GM12878 (cell line): ENCODE measurements at regions not wholly inside any gene's neighbourhood (a gene's known extent, or its start where the extent isn't known, plus 50 kb on each side); places are given as distances from the start of the nearest gene placed in this dataset.

Experiments
- ATAC-seq: fragments of 200-7000 bp; cut with Tn5 transposase; 3 replicates; pipeline ENCODE4 v1.9.1; 2020; ENCODE audit warnings: mild to moderate bottlenecking, moderate library complexity
- BruUV-seq: library from RNA; stranded (reverse); fragments of 400-500 nt; replicated peaks from 2 replicates; lab custom pipeline; 2021; lab: Mats Ljungman, UMichigan
- CTCF ChIA-PET: fragments of 300-600 bp; sonication (Branson Sonifier 250); formaldehyde crosslinking; extraction: SDS; loops from one replicate; lab custom pipeline; 2021; ENCODE audit warnings: inconsistent platforms; lab: Yijun Ruan, JAX
- POLR2A ChIA-PET: fragments of 350-600 bp; formaldehyde crosslinking; extraction: SDS; loops from one replicate; lab custom pipeline; 2021; ENCODE audit warnings: inconsistent platforms; lab: Charles Lee
- RAD21 ChIA-PET: fragments of 300-600 bp; sonication (Branson Sonifier 250); formaldehyde crosslinking; loops from one replicate; lab custom pipeline; 2023; ENCODE audit warnings: antibody characterized with exemption; ENCODE audit not compliant: unreplicated experiment; lab: Charles Lee
- SMC1A ChIA-PET: fragments of 300-600 bp; sonication (Branson Sonifier 250); formaldehyde crosslinking; loops from one replicate; lab custom pipeline; 2023; ENCODE audit not compliant: unreplicated experiment, uncharacterized antibody; lab: Charles Lee
- DNase-seq: peaks from one replicate; pipeline ENCODE4 v3.0.0-alpha.2; 2011; ENCODE audit warnings: low read depth, low spot score
- FAIRE-seq: peaks from 3 replicates; lab custom pipeline; 2011; peaks lifted over from hg19 to GRCh38; lab: Jason Lieb, UNC
- H2AFZ ChIP-seq: 2 replicates; pipeline ENCODE4 v1.6.0; 2011; ENCODE audit warnings: low read depth, low read length, control low read depth; ENCODE audit not compliant: control insufficient read depth
- H3K27ac ChIP-seq: 2 replicates; pipeline ENCODE4 v1.5.1; 2011; ENCODE audit warnings: control low read depth; ENCODE audit not compliant: control insufficient read depth, insufficient read depth
- H3K27me3 ChIP-seq, 2 experiments: replicated peaks in 1 of 2; 2 replicates each; pipeline versions ENCODE4 v1.6.0 to v1.6.1; 2011; ENCODE audit warnings: low read length in 1 of 2; ENCODE audit not compliant: control insufficient read depth in 2 of 2, insufficient read depth in 2 of 2
- H3K36me3 ChIP-seq, 2 experiments: 2 replicates each; pipeline ENCODE4 v1.5.1; 2011; ENCODE audit warnings: low read length in 1 of 2; ENCODE audit not compliant: control insufficient read depth in 2 of 2, insufficient read depth in 2 of 2
- H3K4me1 ChIP-seq: 2 replicates; pipeline ENCODE4 v1.6.1; 2011; ENCODE audit warnings: mild to moderate bottlenecking, low read length, moderate library complexity, mixed read lengths; ENCODE audit not compliant: control insufficient read depth, insufficient read depth
- H3K4me2 ChIP-seq: 2 replicates; pipeline ENCODE4 v1.6.0; 2011; ENCODE audit warnings: control low read depth; ENCODE audit not compliant: control insufficient read depth, insufficient read depth
- H3K4me3 ChIP-seq: fragments of 200-600 bp; sonication (generic); 2 replicates; pipeline ENCODE4 v1.5.1; 2016
- H3K79me2 ChIP-seq: 2 replicates; pipeline ENCODE4 v1.6.0; 2011; ENCODE audit warnings: low read length; ENCODE audit not compliant: control insufficient read depth, insufficient read depth
- H3K9ac ChIP-seq: 2 replicates; pipeline ENCODE4 v1.8.0; 2011; ENCODE audit warnings: low read length, control low read depth, mixed read lengths; ENCODE audit not compliant: control insufficient read depth, insufficient read depth
- H3K9me3 ChIP-seq: replicated peaks from 3 replicates; pipeline ENCODE4 v1.5.1; 2011; ENCODE audit warnings: mild to moderate bottlenecking, low read length; ENCODE audit not compliant: control insufficient read depth, insufficient read depth
- H4K20me1 ChIP-seq: 2 replicates; pipeline ENCODE4 v1.6.0; 2011; ENCODE audit not compliant: control insufficient read depth, insufficient read depth
- ATF7 ChIP-seq: fragments of 450-650 bp; IDR thresholded peaks from 2 replicates; pipeline ENCODE4 v1.6.1; 2016; ENCODE audit warnings: low read depth, mild to moderate bottlenecking
- BACH1 ChIP-seq: fragments of 450-650 bp; IDR thresholded peaks from 2 replicates; pipeline ENCODE4 v1.6.1; 2017; ENCODE audit warnings: mild to moderate bottlenecking, borderline replicate concordance
- CEBPB ChIP-seq, 2 experiments: fragments of 150-350 bp in 1 of 2; IDR thresholded peaks; 2 replicates each; pipeline ENCODE4 v1.6.1; 2012 to 2014; ENCODE audit warnings: low read depth in 2 of 2, low read length in 2 of 2, borderline replicate concordance in 1 of 2, inconsistent platforms in 1 of 2
- CREM ChIP-seq: IDR thresholded peaks from 2 replicates; pipeline ENCODE4 v1.6.1; 2014; ENCODE audit warnings: antibody characterized with exemption, low read depth
- CUX1 ChIP-seq: IDR thresholded peaks from 2 replicates; pipeline ENCODE4 v1.6.1; 2012; ENCODE audit warnings: improper control_type of control experiment, low read depth, low read length; ENCODE audit not compliant: insufficient replicate concordance
- JUND ChIP-seq: IDR thresholded peaks from 2 replicates; pipeline ENCODE4 v1.6.1; 2012; ENCODE audit warnings: low read depth, mild to moderate bottlenecking, low read length, improper control_type of control experiment, moderate library complexity
- KDM1A ChIP-seq: fragments of 200-600 bp; sonication (generic); IDR thresholded peaks from 2 replicates; pipeline ENCODE4 v1.6.1; 2016; ENCODE audit warnings: borderline replicate concordance
- LARP7 ChIP-seq: fragments of 450-650 bp; IDR thresholded peaks from 2 replicates; pipeline ENCODE4 v1.6.1; 2017; ENCODE audit warnings: mild to moderate bottlenecking
- NKRF ChIP-seq: fragments of 450-650 bp; conservative IDR thresholded peaks from 2 replicates; pipeline ENCODE4 v1.6.1; 2017; ENCODE audit warnings: mild to moderate bottlenecking, moderate library complexity
- PAX8 ChIP-seq: fragments of 450-650 bp; IDR thresholded peaks from 2 replicates; pipeline ENCODE4 v1.6.1; 2017; ENCODE audit warnings: mild to moderate bottlenecking, moderate library complexity
- RAD51 ChIP-seq: fragments of 450-650 bp; IDR thresholded peaks from 2 replicates; pipeline ENCODE4 v1.6.1; 2016; ENCODE audit warnings: moderate library complexity, mild to moderate bottlenecking, inconsistent platforms
- REST ChIP-seq: IDR thresholded peaks from 2 replicates; pipeline ENCODE4 v1.6.1; 2012; ENCODE audit warnings: mild to moderate bottlenecking, low read depth, low read length
- WRNIP1 ChIP-seq: IDR thresholded peaks from 2 replicates; pipeline ENCODE4 v1.6.1; 2011; ENCODE audit warnings: low read depth, low read length, improper control_type of control experiment, borderline replicate concordance
- ZNF622 ChIP-seq: fragments of 450-650 bp; IDR thresholded peaks from 2 replicates; pipeline ENCODE4 v1.6.1; 2017; ENCODE audit warnings: mild to moderate bottlenecking, inconsistent platforms
- WGBS: methylation state at CpG from one replicate; pipeline ENCODE4 v1.1.6; 2016; ENCODE audit warnings: low lambda C conversion rate; ENCODE audit not compliant: insufficient replicate concordance, insufficient coverage; ENCODE audit errors: missing lambda C conversion rate; 5-methylcytosine and 5-hydroxymethylcytosine counted together
- in situ Hi-C: fragments of 300-500 bp; cut with MboI; formaldehyde crosslinking; loops from 9 replicates; pipeline ENCODE4 v1.14.3; 2018; ENCODE audit warnings: mixed read lengths
- intact Hi-C: fragments of 100-400 bp; cut with micrococcal nuclease; formaldehyde crosslinking; loops from one replicate; pipeline ENCODE4 v1.14.2; 2022; ENCODE audit not compliant: unreplicated experiment

GRCh38 chr1:172845371-172845770, 186.5 kb downstream of the FASLG start:
- Histone ChIP-seq H3K27ac (no peak overlapping the region), H3K79me2 (no peaks in the 10 kb centered on the region), H2AFZ (no peak overlapping the region), H4K20me1 (no peaks in the 10 kb centered on the region), H3K9me3 (no peaks in the 10 kb centered on the region; the same call in 2 of the 3 replicates), H3K9ac (no peak overlapping the region), H3K27me3 (no peaks in the 10 kb centered on the region; a peak in 1 of 4 replicates), H3K36me3 (no peaks in the 10 kb centered on the region), H3K4me1 (no peaks in the 10 kb centered on the region), H3K4me2 (no peak overlapping the region), H3K4me3 (no peak overlapping the region)
- ChIA-PET POLR2A (no interaction called here), RAD21 (interaction anchor here (0.7 to 1.5 kb wide), 3 partner anchors 27 to 348 kb away, joined by 3 to 6 read pairs (median 4); no protein-coding TSS in a partner anchor), CTCF (interaction anchor here (1.2 to 2.4 kb wide), 2 partner anchors 19 to 101 kb away, joined by 3 to 17 read pairs; no protein-coding TSS in a partner anchor), SMC1A (interaction anchor here (0.9 to 1.6 kb wide), 4 partner anchors 10 to 359 kb away, joined by 3 to 5 read pairs (median 4); no protein-coding TSS in a partner anchor)
- DNase-seq = no peak
- ATAC-seq = peak; percentile 78
- 0% methylated on average over 2 of the region's 2 CpGs for WGBS
- intact Hi-C loops = no loop called here
- in situ Hi-C loops = no loop called here
- no TSS peak for BruUV-seq
- FAIRE-seq = no peak
- TF ChIP-seq KDM1A (no peak), RAD51 (no peak), WRNIP1 (no peak), CUX1 (no peak), BACH1 (no peak), CREM (peak; percentile 40; the same call in 1 of the 2 replicates), ATF7 (0 out of 2 replicates have a peak, but pooled peaks have one; percentile 16), JUND (no peak), CEBPB (IDR thresholded peaks at IDR 0.05; ENCODE audit: borderline replicate concordance in 1 of 2, low read depth in 2 of 2, low read length in 2 of 2) (no peak), NKRF (no peak), REST (peak; percentile 35; the same call in 1 of the 2 replicates), PAX8 (no peak), ZNF622 (no peak), LARP7 (no peak)
